Right lobe of liver (tissue), 4 donors: ENCODE measurements at regions not wholly inside any gene's neighbourhood (a gene's known extent, or its start where the extent isn't known, plus 50 kb on each side); places are given as distances from the start of the nearest gene placed in this dataset.
A peak's percentile ranks its signal among the peaks of the same experiment; 100 is the strongest.

Experiments used
- POLR2A ChIP-seq: fragments of 450-650 bp; IDR thresholded peaks from one replicate; pipeline ENCODE4 v1.6.1; 2017; ENCODE audit warnings: antibody characterized with exemption, mild to moderate bottlenecking
- TF ChIP-seq, protein P1 (sequence below), 4 donors: fragments of 200-600 bp in 3 of 4; fragments of 450-650 bp in 1 of 4; IDR thresholded peaks; one replicate each; pipeline versions ENCODE4 v1.5.1 to v1.8.0; 2016 to 2022; ENCODE audit warnings: antibody characterized with exemption in 4 of 4, mild to moderate bottlenecking in 2 of 4
- donor health status: DM: no; HTN: no; CAD: no.
- donor health status: DM: no; HTN: no; CAD: no.
- donor health status: DM: no; HTN: yes; CAD: no.

DNA sequence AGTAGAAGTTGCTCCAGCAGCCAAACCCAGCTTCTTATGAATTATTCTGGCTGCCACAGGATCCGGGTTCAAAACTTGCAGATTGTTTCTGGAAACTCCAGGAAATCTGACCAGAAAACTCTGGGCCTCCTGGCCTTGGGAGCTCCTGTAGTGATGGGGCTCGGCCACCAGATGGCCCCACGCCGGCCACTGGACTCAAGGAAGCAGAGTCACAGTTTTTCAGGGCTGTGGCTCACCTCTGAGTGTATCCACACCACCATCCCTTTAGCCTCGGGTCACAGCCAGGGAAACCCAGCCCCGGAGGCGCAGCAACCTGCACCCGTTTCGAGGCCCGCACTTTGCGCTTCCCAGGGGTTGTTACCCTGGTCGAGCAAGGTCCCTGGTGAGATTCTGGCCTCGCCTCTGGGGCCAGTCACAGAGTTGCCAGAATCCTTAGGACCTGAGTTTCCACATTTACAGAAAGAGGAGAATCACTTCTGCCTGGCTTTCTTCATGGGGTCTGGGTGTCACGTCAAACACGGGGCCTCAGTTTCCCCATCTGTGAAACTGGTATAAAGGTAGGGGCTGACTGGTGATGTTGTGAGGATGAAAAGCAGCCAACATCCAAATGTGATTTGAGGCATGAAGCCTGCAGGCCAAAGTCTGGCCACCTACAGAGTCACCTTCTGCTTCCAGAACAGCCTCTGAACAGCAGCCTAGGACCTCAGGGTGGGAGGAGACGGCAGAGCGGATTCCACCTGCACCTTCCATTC lies 53.5 kb upstream of the LCTL start:
- TF ChIP-seq, protein P1, sequence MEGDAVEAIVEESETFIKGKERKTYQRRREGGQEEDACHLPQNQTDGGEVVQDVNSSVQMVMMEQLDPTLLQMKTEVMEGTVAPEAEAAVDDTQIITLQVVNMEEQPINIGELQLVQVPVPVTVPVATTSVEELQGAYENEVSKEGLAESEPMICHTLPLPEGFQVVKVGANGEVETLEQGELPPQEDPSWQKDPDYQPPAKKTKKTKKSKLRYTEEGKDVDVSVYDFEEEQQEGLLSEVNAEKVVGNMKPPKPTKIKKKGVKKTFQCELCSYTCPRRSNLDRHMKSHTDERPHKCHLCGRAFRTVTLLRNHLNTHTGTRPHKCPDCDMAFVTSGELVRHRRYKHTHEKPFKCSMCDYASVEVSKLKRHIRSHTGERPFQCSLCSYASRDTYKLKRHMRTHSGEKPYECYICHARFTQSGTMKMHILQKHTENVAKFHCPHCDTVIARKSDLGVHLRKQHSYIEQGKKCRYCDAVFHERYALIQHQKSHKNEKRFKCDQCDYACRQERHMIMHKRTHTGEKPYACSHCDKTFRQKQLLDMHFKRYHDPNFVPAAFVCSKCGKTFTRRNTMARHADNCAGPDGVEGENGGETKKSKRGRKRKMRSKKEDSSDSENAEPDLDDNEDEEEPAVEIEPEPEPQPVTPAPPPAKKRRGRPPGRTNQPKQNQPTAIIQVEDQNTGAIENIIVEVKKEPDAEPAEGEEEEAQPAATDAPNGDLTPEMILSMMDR (IDR thresholded peaks at IDR 0.05), result peak; percentile 83 to 95 (median 90)
- TF ChIP-seq POLR2A, result no peak
